ENCODE measurements at regions not wholly inside any gene's neighbourhood (a gene's known extent, or its start where the extent isn't known, plus 50 kb on each side); places are given as distances from the start of the nearest gene placed in this dataset.
A peak's percentile ranks its signal among the peaks of the same experiment; 100 is the strongest.

GRCh38 chr9:81372628-81373191 is 316.6 kb downstream of the TLE1 start:
- no peaks in the 10 kb centered on the region for H4K20me1 ChIP-seq (replicated peaks in 1 of 2; ENCODE audit: control insufficient read depth in 1 of 2, insufficient read depth in 2 of 2, low read length in 2 of 2)
- no peak overlapping the region for H2AFZ ChIP-seq (ENCODE audit: low read length)
- no peaks in the 10 kb centered on the region for H3K79me2 ChIP-seq (ENCODE audit: control insufficient read depth in 1 of 2, insufficient read depth in 2 of 2, low read length in 2 of 2)
- no peaks in the 10 kb centered on the region; a peak in 1 of 7 replicates for H3K27me3 ChIP-seq (replicated peaks in 1 of 4; ENCODE audit: control insufficient read depth in 3 of 4, extremely low read depth in 1 of 4, insufficient read depth in 3 of 4, low read length in 3 of 4)
- H3K23me2 ChIP-seq (ENCODE audit: low read depth, low read length) = no peaks in the 10 kb centered on the region
- H3K18ac ChIP-seq (ENCODE audit: extremely low read depth, low read length) = no peak overlapping the region; the same call in 1 of the 2 replicates
- no peak overlapping the region for H2AK5ac ChIP-seq (ENCODE audit: low read depth, low read length)
- H4K5ac ChIP-seq (ENCODE audit: insufficient read length, low read depth, low read length) = no peak overlapping the region
- H3K4me2 ChIP-seq (ENCODE audit: insufficient read depth in 1 of 2, low read depth in 2 of 2, low read length in 2 of 2) = no peak overlapping the region
- no peaks in the 10 kb centered on the region for H3K79me1 ChIP-seq (ENCODE audit: low read depth, low read length)
- H3K4me1 ChIP-seq (replicated peaks in 1 of 4; ENCODE audit: control insufficient read depth in 3 of 4, insufficient read depth in 4 of 4, low read length in 3 of 4) = peaks cover 0 to 6% (median 5%) of the 10 kb centered on the region in 4 experiments; a peak in 3 of 7 replicates
- H2BK20ac ChIP-seq (ENCODE audit: low read length) = no peak overlapping the region; the same call in 1 of the 2 replicates
- ChIA-PET CTCF (ENCODE audit: partially characterized antibody) (interaction anchor here (0.7 kb wide), 1 partner anchor 72 kb away, joined by 3 read pairs; no protein-coding TSS in a partner anchor), POLR2A (ENCODE audit: partially characterized antibody) (no interaction called here)
- no peak overlapping the region for H4K8ac ChIP-seq (ENCODE audit: extremely low read depth, insufficient read depth, low read length)
- H3K23ac ChIP-seq (ENCODE audit: insufficient read length) = no peak overlapping the region
- WGBS, 2 experiments (ENCODE audit: extremely low coverage in 1 of 2, insufficient coverage in 1 of 2, insufficient read length in 1 of 2, insufficient replicate concordance in 2 of 2, low coverage in 1 of 2, low lambda C conversion rate in 2 of 2, missing lambda C conversion rate in 1 of 2) = 88% methylated on average over 8 of the region's 8 CpGs; no CpG with 5 or more reads in 1 of the 2 experiments
- no peak overlapping the region for H3K56ac ChIP-seq (replicated peaks; ENCODE audit: insufficient read length, low read depth, low read length)
- peak overlapping the region; percentile 16 for H2BK120ac ChIP-seq (replicated peaks; ENCODE audit: low read depth, low read length)
- no peaks in the 10 kb centered on the region for H3K9me3 ChIP-seq (ENCODE audit: insufficient read depth in 2 of 2, low read depth in 1 of 2, low read length in 1 of 2)
- H3K4ac ChIP-seq (replicated peaks; ENCODE audit: insufficient read length, low read depth, low read length) = no peak overlapping the region
- no peak overlapping the region for H3K9ac ChIP-seq (replicated peaks in 1 of 4; ENCODE audit: extremely low read depth in 1 of 4, low read depth in 3 of 4, low read length in 3 of 4)
- H3K14ac ChIP-seq (ENCODE audit: insufficient read length) = no peak overlapping the region
- peak overlapping the region; percentile 89; the same call in 1 of the 2 replicates for H2BK15ac ChIP-seq (ENCODE audit: low read length)
- no peaks in the 10 kb centered on the region for H3K36me3 ChIP-seq (ENCODE audit: control insufficient read depth in 2 of 4, insufficient read depth in 4 of 4, low read length in 3 of 4)
- H2BK12ac ChIP-seq (ENCODE audit: low read depth, low read length) = no peak overlapping the region; the same call in 1 of the 2 replicates
- DNase-seq (ENCODE audit: low read depth in 1 of 2, low spot score in 2 of 2) (no peak), FAIRE-seq (no peak)
- H4K91ac ChIP-seq (replicated peaks; ENCODE audit: insufficient read length, low read length) = no peak overlapping the region
- TF ChIP-seq TAF1 (IDR thresholded peaks at IDR 0.05; ENCODE audit: low read depth, low read length) = no peak
- no peak for TF ChIP-seq BCL11A (IDR thresholded peaks at IDR 0.05; ENCODE audit: low read depth in 2 of 2, low read length in 2 of 2)
- TF ChIP-seq KDM4A (IDR thresholded peaks at IDR 0.05; ENCODE audit: low read depth, low read length, severe bottlenecking) = no peak
- H3K27ac ChIP-seq (ENCODE audit: low read depth, low read length) = no peak overlapping the region
- H2BK5ac ChIP-seq (ENCODE audit: low read depth, low read length) = no peak overlapping the region
- H3K4me3 ChIP-seq (ENCODE audit: extremely low read depth in 1 of 4, insufficient read depth in 2 of 4, low read depth in 3 of 4, low read length in 4 of 4) = no peak overlapping the region
